B cell (primary cell): ENCODE measurements at regions not wholly inside any gene's neighbourhood (a gene's known extent, or its start where the extent isn't known, plus 50 kb on each side); places are given as distances from the start of the nearest gene placed in this dataset.
"Not testable (repeated sequence)": the region's sequence is repeated elsewhere in the genome, so short reads cannot be mapped to it uniquely, and the experiment has no call there.

ENCODE experiments used
- EZH2 ChIP-seq: IDR thresholded peaks from 2 replicates; pipeline ENCODE4 v1.6.1; 2012; ENCODE audit warnings: borderline replicate concordance, low read depth, mild to moderate bottlenecking, moderate library complexity, low read length; ENCODE audit not compliant: insufficient read depth, poor library complexity, severe bottlenecking
- TF ChIP-seq, protein P1 (sequence below): fragments of 200-600 bp; IDR thresholded peaks from one replicate; pipeline ENCODE4 v1.8.0; 2022; ENCODE audit warnings: antibody characterized with exemption, mild to moderate bottlenecking

GRCh38 chr15:22358932-22359331 lies 99.8 kb upstream of the GOLGA6L22 start:
- TF ChIP-seq EZH2: not testable (repeated sequence)
- TF ChIP-seq, protein P1, sequence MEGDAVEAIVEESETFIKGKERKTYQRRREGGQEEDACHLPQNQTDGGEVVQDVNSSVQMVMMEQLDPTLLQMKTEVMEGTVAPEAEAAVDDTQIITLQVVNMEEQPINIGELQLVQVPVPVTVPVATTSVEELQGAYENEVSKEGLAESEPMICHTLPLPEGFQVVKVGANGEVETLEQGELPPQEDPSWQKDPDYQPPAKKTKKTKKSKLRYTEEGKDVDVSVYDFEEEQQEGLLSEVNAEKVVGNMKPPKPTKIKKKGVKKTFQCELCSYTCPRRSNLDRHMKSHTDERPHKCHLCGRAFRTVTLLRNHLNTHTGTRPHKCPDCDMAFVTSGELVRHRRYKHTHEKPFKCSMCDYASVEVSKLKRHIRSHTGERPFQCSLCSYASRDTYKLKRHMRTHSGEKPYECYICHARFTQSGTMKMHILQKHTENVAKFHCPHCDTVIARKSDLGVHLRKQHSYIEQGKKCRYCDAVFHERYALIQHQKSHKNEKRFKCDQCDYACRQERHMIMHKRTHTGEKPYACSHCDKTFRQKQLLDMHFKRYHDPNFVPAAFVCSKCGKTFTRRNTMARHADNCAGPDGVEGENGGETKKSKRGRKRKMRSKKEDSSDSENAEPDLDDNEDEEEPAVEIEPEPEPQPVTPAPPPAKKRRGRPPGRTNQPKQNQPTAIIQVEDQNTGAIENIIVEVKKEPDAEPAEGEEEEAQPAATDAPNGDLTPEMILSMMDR: not testable (repeated sequence)
